GM23338 (cell line): ENCODE measurements at regions not wholly inside any gene's neighbourhood (a gene's known extent, or its start where the extent isn't known, plus 50 kb on each side); places are given as distances from the start of the nearest gene placed in this dataset.

ENCODE experiments used
- ATAC-seq: fragments of 200-7000 bp; cut with Tn5 transposase; 3 replicates; pipeline ENCODE4 v1.9.1; 2020
- DNase-seq: peaks from one replicate; pipeline ENCODE4 v3.0.0-alpha.2; 2015; ENCODE audit warnings: low spot score
- H2AFZ ChIP-seq: fragments of 200-600 bp; sonication (generic); 2 replicates; pipeline ENCODE4 v1.8.0; 2016; ENCODE audit warnings: antibody characterized with exemption, mild to moderate bottlenecking, moderate library complexity
- H3F3A ChIP-seq: fragments of 200-600 bp; sonication (generic); replicated peaks from 2 replicates; pipeline ENCODE4 v1.8.0; 2017; ENCODE audit warnings: antibody characterized with exemption, mixed run types, low read depth
- H3K27ac ChIP-seq: fragments of 200-600 bp; sonication (generic); 2 replicates; pipeline ENCODE4 v1.6.1; 2016; ENCODE audit warnings: low read depth
- H3K27me3 ChIP-seq: fragments of 200-600 bp; sonication (generic); 2 replicates; pipeline ENCODE4 v1.8.0; 2016; ENCODE audit warnings: mild to moderate bottlenecking, mixed run types, moderate library complexity; ENCODE audit not compliant: insufficient read depth
- H3K36me3 ChIP-seq: fragments of 200-600 bp; sonication (generic); 2 replicates; pipeline ENCODE4 v1.8.0; 2016; ENCODE audit warnings: mild to moderate bottlenecking; ENCODE audit not compliant: insufficient read depth
- H3K4me1 ChIP-seq: fragments of 200-600 bp; sonication (generic); 2 replicates; pipeline ENCODE4 v1.8.0; 2016; ENCODE audit warnings: mild to moderate bottlenecking, moderate library complexity; ENCODE audit not compliant: insufficient read depth
- H3K4me2 ChIP-seq: fragments of 200-600 bp; sonication (generic); 2 replicates; pipeline ENCODE4 v1.7.1; 2017; ENCODE audit warnings: mixed run types
- H3K4me3 ChIP-seq: fragments of 200-600 bp; sonication (generic); 2 replicates; pipeline ENCODE4 v1.6.1; 2016; ENCODE audit warnings: mixed run types
- H3K79me2 ChIP-seq: fragments of 200-600 bp; sonication (generic); replicated peaks from 2 replicates; pipeline ENCODE4 v1.8.0; 2017; ENCODE audit warnings: mild to moderate bottlenecking; ENCODE audit not compliant: insufficient read depth
- H3K9me2 ChIP-seq: fragments of 200-600 bp; sonication (generic); 2 replicates; pipeline ENCODE4 v1.8.0; 2017; ENCODE audit not compliant: insufficient read depth
- H4K20me1 ChIP-seq: fragments of 200-600 bp; sonication (generic); replicated peaks from 2 replicates; pipeline ENCODE4 v1.8.0; 2017; ENCODE audit warnings: mild to moderate bottlenecking; ENCODE audit not compliant: insufficient read depth
- H3K27ac Mint-ChIP-seq: 2 replicates; pipeline ENCODE4 v1.8.0; 2020; ENCODE audit warnings: inconsistent platforms, mild to moderate bottlenecking, moderate library complexity, mixed read lengths
- H3K27me3 Mint-ChIP-seq: 3 replicates; pipeline ENCODE4 v1.8.0; 2022; ENCODE audit warnings: low read depth, mild to moderate bottlenecking, moderate library complexity, mixed read lengths, inconsistent platforms; ENCODE audit not compliant: insufficient read depth, poor library complexity
- H3K36me3 Mint-ChIP-seq: 3 replicates; pipeline ENCODE4 v1.8.0; 2021; ENCODE audit warnings: low read depth, mild to moderate bottlenecking, inconsistent platforms, moderate library complexity, mixed read lengths
- H3K4me1 Mint-ChIP-seq: 3 replicates; pipeline ENCODE4 v1.8.0; 2020; ENCODE audit warnings: mild to moderate bottlenecking, inconsistent platforms, mixed read lengths
- H3K4me3 Mint-ChIP-seq: 3 replicates; pipeline ENCODE4 v1.8.0; 2021; ENCODE audit warnings: moderate library complexity, mild to moderate bottlenecking, inconsistent platforms, mixed read lengths
- H3K9me3 Mint-ChIP-seq: 3 replicates; pipeline ENCODE4 v1.8.0; 2020; ENCODE audit warnings: moderate library complexity, mild to moderate bottlenecking, inconsistent platforms, mixed read lengths
- CREB1 ChIP-seq: fragments of 250-450 bp; sonication (Bioruptor Pico); IDR thresholded peaks from 2 replicates; pipeline ENCODE4 v1.5.0; 2020; ENCODE audit warnings: low read depth, mild to moderate bottlenecking, moderate library complexity
- EZH2 ChIP-seq: fragments of 200-600 bp; sonication (generic); IDR thresholded peaks from one replicate; pipeline ENCODE4 v1.8.0; 2017; ENCODE audit warnings: antibody characterized with exemption, mild to moderate bottlenecking, low read depth; ENCODE audit not compliant: unreplicated experiment
- EZH2phosphoT487 ChIP-seq: fragments of 200-600 bp; sonication (generic); IDR thresholded peaks from one replicate; pipeline ENCODE4 v1.8.1; 2018; ENCODE audit warnings: antibody characterized with exemption; ENCODE audit not compliant: unreplicated experiment
- JUNB ChIP-seq: IDR thresholded peaks from one replicate; pipeline ENCODE4 v1.6.1; 2016; ENCODE audit warnings: antibody characterized with exemption; ENCODE audit not compliant: unreplicated experiment
- NANOG ChIP-seq: IDR thresholded peaks from 2 replicates; pipeline ENCODE4 v1.6.1; 2016; ENCODE audit warnings: antibody characterized with exemption, borderline replicate concordance
- STAT1 ChIP-seq: IDR thresholded peaks from one replicate; pipeline ENCODE4 v1.6.1; 2016; ENCODE audit warnings: antibody characterized with exemption; ENCODE audit not compliant: unreplicated experiment
- ZNF331 ChIP-seq: fragments of 250-450 bp; sonication (Bioruptor Pico); IDR thresholded peaks from 2 replicates; pipeline ENCODE4 v1.5.0; 2020; ENCODE audit warnings: low read depth, mild to moderate bottlenecking, moderate library complexity
- TF ChIP-seq, protein P1 (sequence below): fragments of 250-450 bp; sonication (Bioruptor Pico); IDR thresholded peaks from 2 replicates; pipeline ENCODE4 v1.5.0; 2020; ENCODE audit warnings: mild to moderate bottlenecking, moderate library complexity
- TF ChIP-seq, protein P2 (sequence below): IDR thresholded peaks from one replicate; pipeline ENCODE4 v1.6.1; 2018; ENCODE audit warnings: antibody characterized with exemption; ENCODE audit not compliant: unreplicated experiment
- TF ChIP-seq, protein P3 (sequence below): IDR thresholded peaks from 2 replicates; pipeline ENCODE4 v1.6.1; 2016; ENCODE audit warnings: antibody characterized with exemption

DNA sequence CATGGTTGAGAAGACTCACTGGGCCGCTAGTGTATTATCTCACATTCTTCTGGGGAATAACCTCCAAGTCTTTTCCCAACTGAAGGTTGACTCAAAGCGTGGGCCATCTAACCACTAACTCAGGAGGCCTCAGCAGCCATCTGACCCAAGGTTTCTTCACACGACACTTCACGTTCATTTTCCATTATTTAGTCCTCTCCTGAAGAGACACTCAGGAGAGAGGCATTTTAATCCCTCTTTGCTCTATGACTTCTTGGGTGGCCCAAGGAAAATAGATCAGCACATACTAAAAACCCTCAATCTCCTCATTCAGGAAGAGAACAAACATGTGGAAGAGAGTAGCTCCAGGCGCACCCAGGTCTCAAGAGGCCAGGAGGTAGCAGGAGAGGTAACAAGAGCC is 252.8 kb upstream of the FOXF1 start (continued):
- TF ChIP-seq CREB1 (no peak), NANOG (no peak)

DNA sequence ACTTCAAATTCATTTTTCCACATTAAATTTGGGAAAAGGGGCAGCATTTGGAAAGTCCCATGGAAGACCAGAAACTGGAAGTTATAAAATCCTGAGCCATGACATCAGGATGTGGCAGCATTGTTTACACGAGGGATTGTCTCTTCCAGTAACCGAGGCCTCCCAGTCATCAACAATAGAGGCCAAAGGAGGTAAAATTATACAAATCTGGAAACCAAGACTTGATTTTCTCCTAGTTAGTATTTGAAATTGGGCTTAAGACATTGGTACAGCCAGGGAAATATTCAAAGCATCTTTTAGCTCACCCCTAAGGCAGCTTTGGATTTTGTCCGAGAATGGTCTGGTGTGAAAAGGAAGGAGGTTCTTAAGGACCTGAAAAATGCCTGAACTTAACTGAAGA is 251.6 kb upstream of the FOXF1 start:
- no peaks in the 10 kb centered on the region for H3K27me3 ChIP-seq
- Mint-ChIP-seq H3K4me3 (no peak overlapping the region), H3K36me3 (peaks cover 14% of the 10 kb centered on the region), H3K27me3 (no peaks in the 10 kb centered on the region), H3K9me3 (peaks cover 22% of the 10 kb centered on the region), H3K4me1 (no peaks in the 10 kb centered on the region), H3K27ac (no peak overlapping the region)
- H3K9me2 ChIP-seq, result peaks cover 30% of the 10 kb centered on the region; the same call in 1 of the 2 replicates
- no peak overlapping the region for H3K4me2 ChIP-seq
- no peak for TF ChIP-seq NANOG
- TF ChIP-seq EZH2, result no peak
- no peak for TF ChIP-seq EZH2phosphoT487
- TF ChIP-seq, protein P1, sequence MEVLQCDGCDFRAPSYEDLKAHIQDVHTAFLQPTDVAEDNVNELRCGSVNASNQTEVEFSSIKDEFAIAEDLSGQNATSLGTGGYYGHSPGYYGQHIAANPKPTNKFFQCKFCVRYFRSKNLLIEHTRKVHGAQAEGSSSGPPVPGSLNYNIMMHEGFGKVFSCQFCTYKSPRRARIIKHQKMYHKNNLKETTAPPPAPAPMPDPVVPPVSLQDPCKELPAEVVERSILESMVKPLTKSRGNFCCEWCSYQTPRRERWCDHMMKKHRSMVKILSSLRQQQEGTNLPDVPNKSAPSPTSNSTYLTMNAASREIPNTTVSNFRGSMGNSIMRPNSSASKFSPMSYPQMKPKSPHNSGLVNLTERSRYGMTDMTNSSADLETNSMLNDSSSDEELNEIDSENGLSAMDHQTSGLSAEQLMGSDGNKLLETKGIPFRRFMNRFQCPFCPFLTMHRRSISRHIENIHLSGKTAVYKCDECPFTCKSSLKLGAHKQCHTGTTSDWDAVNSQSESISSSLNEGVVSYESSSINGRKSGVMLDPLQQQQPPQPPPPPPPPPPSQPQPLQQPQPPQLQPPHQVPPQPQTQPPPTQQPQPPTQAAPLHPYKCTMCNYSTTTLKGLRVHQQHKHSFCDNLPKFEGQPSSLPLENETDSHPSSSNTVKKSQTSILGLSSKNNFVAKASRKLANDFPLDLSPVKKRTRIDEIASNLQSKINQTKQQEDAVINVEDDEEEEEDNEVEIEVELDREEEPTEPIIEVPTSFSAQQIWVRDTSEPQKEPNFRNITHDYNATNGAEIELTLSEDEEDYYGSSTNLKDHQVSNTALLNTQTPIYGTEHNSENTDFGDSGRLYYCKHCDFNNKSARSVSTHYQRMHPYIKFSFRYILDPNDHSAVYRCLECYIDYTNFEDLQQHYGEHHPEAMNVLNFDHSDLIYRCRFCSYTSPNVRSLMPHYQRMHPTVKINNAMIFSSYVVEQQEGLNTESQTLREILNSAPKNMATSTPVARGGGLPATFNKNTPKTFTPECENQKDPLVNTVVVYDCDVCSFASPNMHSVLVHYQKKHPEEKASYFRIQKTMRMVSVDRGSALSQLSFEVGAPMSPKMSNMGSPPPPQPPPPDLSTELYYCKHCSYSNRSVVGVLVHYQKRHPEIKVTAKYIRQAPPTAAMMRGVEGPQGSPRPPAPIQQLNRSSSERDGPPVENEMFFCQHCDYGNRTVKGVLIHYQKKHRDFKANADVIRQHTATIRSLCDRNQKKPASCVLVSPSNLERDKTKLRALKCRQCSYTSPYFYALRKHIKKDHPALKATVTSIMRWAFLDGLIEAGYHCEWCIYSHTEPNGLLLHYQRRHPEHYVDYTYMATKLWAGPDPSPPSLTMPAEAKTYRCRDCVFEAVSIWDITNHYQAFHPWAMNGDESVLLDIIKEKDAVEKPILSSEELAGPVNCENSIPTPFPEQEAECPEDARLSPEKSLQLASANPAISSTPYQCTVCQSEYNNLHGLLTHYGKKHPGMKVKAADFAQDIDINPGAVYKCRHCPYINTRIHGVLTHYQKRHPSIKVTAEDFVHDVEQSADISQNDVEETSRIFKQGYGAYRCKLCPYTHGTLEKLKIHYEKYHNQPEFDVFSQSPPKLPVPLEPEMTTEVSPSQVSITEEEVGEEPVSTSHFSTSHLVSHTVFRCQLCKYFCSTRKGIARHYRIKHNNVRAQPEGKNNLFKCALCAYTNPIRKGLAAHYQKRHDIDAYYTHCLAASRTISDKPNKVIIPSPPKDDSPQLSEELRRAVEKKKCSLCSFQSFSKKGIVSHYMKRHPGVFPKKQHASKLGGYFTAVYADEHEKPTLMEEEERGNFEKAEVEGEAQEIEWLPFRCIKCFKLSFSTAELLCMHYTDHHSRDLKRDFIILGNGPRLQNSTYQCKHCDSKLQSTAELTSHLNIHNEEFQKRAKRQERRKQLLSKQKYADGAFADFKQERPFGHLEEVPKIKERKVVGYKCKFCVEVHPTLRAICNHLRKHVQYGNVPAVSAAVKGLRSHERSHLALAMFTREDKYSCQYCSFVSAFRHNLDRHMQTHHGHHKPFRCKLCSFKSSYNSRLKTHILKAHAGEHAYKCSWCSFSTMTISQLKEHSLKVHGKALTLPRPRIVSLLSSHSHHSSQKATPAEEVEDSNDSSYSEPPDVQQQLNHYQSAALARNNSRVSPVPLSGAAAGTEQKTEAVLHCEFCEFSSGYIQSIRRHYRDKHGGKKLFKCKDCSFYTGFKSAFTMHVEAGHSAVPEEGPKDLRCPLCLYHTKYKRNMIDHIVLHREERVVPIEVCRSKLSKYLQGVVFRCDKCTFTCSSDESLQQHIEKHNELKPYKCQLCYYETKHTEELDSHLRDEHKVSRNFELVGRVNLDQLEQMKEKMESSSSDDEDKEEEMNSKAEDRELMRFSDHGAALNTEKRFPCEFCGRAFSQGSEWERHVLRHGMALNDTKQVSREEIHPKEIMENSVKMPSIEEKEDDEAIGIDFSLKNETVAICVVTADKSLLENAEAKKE (CRISPR knock-in tag), result no peak
- no peak overlapping the region for H3K4me3 ChIP-seq
- no peak overlapping the region for H2AFZ ChIP-seq
- H3K4me1 ChIP-seq, result no peaks in the 10 kb centered on the region
- DNase-seq, result no peak
- no peaks in the 10 kb centered on the region for H3K79me2 ChIP-seq
- H4K20me1 ChIP-seq, result no peaks in the 10 kb centered on the region
- H3K27ac ChIP-seq, result no peak overlapping the region
- H3K36me3 ChIP-seq, result no peaks in the 10 kb centered on the region
- H3F3A ChIP-seq, result no peaks in the 10 kb centered on the region
- no peak for ATAC-seq

DNA sequence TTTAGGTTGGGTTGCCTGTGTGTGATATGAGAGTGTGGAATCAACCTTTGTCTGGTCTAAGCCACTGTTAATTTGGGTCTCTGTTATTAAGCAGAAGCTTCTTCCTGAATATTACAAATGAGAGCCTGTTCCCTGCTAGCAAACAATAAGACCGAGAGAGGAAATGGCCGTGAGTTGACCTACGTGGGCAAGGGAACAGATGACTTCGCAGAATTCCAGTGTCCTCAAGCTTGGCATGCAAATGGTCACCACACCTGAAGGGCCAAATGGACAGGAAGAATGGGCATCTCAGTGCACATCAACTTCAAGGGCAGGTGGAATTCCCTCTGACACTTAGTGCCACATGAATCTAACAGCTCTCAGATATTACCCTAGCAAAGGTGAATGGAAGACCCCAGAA is 250.8 kb upstream of the FOXF1 start:
- Histone ChIP-seq H3F3A (no peaks in the 10 kb centered on the region), H3K4me1 (no peaks in the 10 kb centered on the region), H3K36me3 (no peaks in the 10 kb centered on the region), H3K9me2 (peaks cover 30% of the 10 kb centered on the region; the same call in 1 of the 2 replicates), H3K79me2 (no peaks in the 10 kb centered on the region), H3K4me3 (no peak overlapping the region), H4K20me1 (no peaks in the 10 kb centered on the region), H2AFZ (no peak overlapping the region), H3K4me2 (no peak overlapping the region), H3K27me3 (no peaks in the 10 kb centered on the region), H3K27ac (no peak overlapping the region)
- no peak for ATAC-seq
- DNase-seq, result no peak
- Mint-ChIP-seq H3K36me3 (peaks cover 14% of the 10 kb centered on the region), H3K4me3 (no peak overlapping the region), H3K4me1 (no peaks in the 10 kb centered on the region), H3K9me3 (peaks cover 23% of the 10 kb centered on the region), H3K27me3 (no peaks in the 10 kb centered on the region), H3K27ac (no peak overlapping the region)
- no peak for TF ChIP-seq STAT1
- TF ChIP-seq ZNF331 (CRISPR knock-in tag), result no peak
- TF ChIP-seq NANOG, result no peak
- TF ChIP-seq, protein P2, sequence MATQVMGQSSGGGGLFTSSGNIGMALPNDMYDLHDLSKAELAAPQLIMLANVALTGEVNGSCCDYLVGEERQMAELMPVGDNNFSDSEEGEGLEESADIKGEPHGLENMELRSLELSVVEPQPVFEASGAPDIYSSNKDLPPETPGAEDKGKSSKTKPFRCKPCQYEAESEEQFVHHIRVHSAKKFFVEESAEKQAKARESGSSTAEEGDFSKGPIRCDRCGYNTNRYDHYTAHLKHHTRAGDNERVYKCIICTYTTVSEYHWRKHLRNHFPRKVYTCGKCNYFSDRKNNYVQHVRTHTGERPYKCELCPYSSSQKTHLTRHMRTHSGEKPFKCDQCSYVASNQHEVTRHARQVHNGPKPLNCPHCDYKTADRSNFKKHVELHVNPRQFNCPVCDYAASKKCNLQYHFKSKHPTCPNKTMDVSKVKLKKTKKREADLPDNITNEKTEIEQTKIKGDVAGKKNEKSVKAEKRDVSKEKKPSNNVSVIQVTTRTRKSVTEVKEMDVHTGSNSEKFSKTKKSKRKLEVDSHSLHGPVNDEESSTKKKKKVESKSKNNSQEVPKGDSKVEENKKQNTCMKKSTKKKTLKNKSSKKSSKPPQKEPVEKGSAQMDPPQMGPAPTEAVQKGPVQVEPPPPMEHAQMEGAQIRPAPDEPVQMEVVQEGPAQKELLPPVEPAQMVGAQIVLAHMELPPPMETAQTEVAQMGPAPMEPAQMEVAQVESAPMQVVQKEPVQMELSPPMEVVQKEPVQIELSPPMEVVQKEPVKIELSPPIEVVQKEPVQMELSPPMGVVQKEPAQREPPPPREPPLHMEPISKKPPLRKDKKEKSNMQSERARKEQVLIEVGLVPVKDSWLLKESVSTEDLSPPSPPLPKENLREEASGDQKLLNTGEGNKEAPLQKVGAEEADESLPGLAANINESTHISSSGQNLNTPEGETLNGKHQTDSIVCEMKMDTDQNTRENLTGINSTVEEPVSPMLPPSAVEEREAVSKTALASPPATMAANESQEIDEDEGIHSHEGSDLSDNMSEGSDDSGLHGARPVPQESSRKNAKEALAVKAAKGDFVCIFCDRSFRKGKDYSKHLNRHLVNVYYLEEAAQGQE, result no peak
- no peak for TF ChIP-seq JUNB
- TF ChIP-seq, protein P3, sequence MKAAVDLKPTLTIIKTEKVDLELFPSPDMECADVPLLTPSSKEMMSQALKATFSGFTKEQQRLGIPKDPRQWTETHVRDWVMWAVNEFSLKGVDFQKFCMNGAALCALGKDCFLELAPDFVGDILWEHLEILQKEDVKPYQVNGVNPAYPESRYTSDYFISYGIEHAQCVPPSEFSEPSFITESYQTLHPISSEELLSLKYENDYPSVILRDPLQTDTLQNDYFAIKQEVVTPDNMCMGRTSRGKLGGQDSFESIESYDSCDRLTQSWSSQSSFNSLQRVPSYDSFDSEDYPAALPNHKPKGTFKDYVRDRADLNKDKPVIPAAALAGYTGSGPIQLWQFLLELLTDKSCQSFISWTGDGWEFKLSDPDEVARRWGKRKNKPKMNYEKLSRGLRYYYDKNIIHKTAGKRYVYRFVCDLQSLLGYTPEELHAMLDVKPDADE, result no peak
